KMS-11 (cell line): ENCODE measurements at regions not wholly inside any gene's neighbourhood (a gene's known extent, or its start where the extent isn't known, plus 50 kb on each side); places are given as distances from the start of the nearest gene placed in this dataset.
"Not testable (repeated sequence)": the region's sequence is repeated elsewhere in the genome, so short reads cannot be mapped to it uniquely, and the experiment has no call there.

Experiments used
- H2AFZ ChIP-seq: fragments of 200-600 bp; sonication (generic); 2 replicates; pipeline ENCODE4 v1.6.1; 2016; ENCODE audit warnings: antibody characterized with exemption, mixed run types, low read depth
- H3K27ac ChIP-seq: fragments of 200-600 bp; sonication (generic); 2 replicates; pipeline ENCODE4 v1.6.1; 2016; ENCODE audit warnings: mild to moderate bottlenecking, mixed run types
- H3K27me3 ChIP-seq: fragments of 200-600 bp; sonication (generic); 2 replicates; pipeline ENCODE4 v1.6.1; 2017; ENCODE audit warnings: mild to moderate bottlenecking, low read depth, mixed run types, moderate library complexity; ENCODE audit not compliant: insufficient read depth
- H3K36me3 ChIP-seq: fragments of 200-600 bp; sonication (generic); 2 replicates; pipeline ENCODE4 v1.6.1; 2017; ENCODE audit warnings: mild to moderate bottlenecking, mixed run types; ENCODE audit not compliant: insufficient read depth
- H3K4me1 ChIP-seq: fragments of 200-600 bp; sonication (generic); 2 replicates; pipeline ENCODE4 v1.6.1; 2016; ENCODE audit warnings: mild to moderate bottlenecking, low read depth, mixed run types; ENCODE audit not compliant: poor library complexity, severe bottlenecking
- H3K4me2 ChIP-seq: fragments of 200-600 bp; sonication (generic); 2 replicates; pipeline ENCODE4 v1.7.0; 2016; ENCODE audit warnings: mild to moderate bottlenecking, mixed run types
- H3K4me3 ChIP-seq: fragments of 200-600 bp; sonication (generic); IDR thresholded peaks from 2 replicates; pipeline ENCODE4 v1.6.1; 2017; ENCODE audit warnings: low read depth, low read length, mixed read lengths; ENCODE audit not compliant: insufficient read depth
- H3K79me2 ChIP-seq: fragments of 200-600 bp; sonication (generic); 2 replicates; pipeline ENCODE4 v1.6.1; 2016; ENCODE audit warnings: low read depth, mixed run types; ENCODE audit not compliant: insufficient read depth
- H3K9ac ChIP-seq: fragments of 200-600 bp; sonication (generic); 2 replicates; pipeline ENCODE4 v1.6.1; 2016; ENCODE audit warnings: mild to moderate bottlenecking, mixed run types
- H4K20me1 ChIP-seq: fragments of 200-600 bp; sonication (generic); 2 replicates; pipeline ENCODE4 v1.6.1; 2016; ENCODE audit warnings: mild to moderate bottlenecking, mixed run types; ENCODE audit not compliant: insufficient read depth
- TF ChIP-seq, protein P1 (sequence below): fragments of 200-600 bp; sonication (generic); conservative IDR thresholded peaks from 2 replicates; pipeline ENCODE4 v1.6.1; 2017; ENCODE audit warnings: low read depth, mild to moderate bottlenecking, antibody characterized with exemption, low read length, moderate library complexity, mixed read lengths

DNA sequence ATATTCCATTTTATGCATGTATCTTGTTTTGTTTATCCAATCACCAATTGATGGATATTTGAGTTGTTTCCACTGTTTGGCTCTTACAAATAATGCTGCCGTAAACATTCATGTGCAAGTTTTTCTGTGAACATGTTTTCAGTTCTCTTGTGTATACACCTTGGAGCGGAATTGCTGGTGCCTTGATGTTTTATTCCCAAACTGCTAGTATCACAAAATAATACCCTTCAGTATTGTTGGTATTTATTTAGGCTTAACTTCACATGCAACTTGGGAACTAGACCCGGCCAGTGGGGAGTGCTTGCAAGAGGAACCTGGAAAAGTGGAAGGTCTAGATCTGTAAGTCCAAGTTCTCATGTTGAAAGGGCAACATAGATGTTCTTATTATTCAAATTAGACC lies 115.9 kb downstream of the CRYAA start:
- no peaks in the 10 kb centered on the region for H3K79me2 ChIP-seq
- TF ChIP-seq, protein P1, sequence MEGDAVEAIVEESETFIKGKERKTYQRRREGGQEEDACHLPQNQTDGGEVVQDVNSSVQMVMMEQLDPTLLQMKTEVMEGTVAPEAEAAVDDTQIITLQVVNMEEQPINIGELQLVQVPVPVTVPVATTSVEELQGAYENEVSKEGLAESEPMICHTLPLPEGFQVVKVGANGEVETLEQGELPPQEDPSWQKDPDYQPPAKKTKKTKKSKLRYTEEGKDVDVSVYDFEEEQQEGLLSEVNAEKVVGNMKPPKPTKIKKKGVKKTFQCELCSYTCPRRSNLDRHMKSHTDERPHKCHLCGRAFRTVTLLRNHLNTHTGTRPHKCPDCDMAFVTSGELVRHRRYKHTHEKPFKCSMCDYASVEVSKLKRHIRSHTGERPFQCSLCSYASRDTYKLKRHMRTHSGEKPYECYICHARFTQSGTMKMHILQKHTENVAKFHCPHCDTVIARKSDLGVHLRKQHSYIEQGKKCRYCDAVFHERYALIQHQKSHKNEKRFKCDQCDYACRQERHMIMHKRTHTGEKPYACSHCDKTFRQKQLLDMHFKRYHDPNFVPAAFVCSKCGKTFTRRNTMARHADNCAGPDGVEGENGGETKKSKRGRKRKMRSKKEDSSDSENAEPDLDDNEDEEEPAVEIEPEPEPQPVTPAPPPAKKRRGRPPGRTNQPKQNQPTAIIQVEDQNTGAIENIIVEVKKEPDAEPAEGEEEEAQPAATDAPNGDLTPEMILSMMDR, result no peak
- no peak overlapping the region for H3K27ac ChIP-seq
- H3K4me1 ChIP-seq, result no peaks in the 10 kb centered on the region
- H2AFZ ChIP-seq, result no peak overlapping the region
- H3K4me2 ChIP-seq, result no peak overlapping the region
- no peaks in the 10 kb centered on the region for H3K36me3 ChIP-seq
- H3K27me3 ChIP-seq, result no peaks in the 10 kb centered on the region
- H3K4me3 ChIP-seq, result no peak overlapping the region
- no peaks in the 10 kb centered on the region for H4K20me1 ChIP-seq
- H3K9ac ChIP-seq, result no peak overlapping the region

DNA sequence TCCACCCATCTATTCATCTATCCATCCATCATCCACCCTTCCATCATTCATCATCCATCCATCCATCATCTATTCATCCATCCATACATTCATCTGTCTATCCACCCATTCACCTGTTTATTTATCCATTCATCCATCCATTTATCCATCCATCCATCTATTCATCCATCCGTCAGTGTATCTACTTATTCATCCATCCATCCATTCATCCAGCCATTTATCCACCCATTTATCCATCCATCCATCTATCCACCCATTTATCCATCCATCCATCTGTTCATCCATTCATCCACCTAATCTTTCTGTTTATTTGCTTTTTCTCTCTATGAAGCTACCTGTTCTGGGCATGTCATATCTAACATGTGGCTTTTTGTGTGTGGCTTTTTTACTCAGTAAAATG lies 115.4 kb downstream of the CRYAA start:
- Histone ChIP-seq H3K4me1 (no peaks in the 10 kb centered on the region), H3K27me3 (no peaks in the 10 kb centered on the region), H3K9ac (no peak overlapping the region), H4K20me1 (no peaks in the 10 kb centered on the region), H3K79me2 (no peaks in the 10 kb centered on the region), H3K36me3 (no peaks in the 10 kb centered on the region), H3K4me2 (no peak overlapping the region), H3K4me3 (no peak overlapping the region), H2AFZ (no peak overlapping the region), H3K27ac (no peak overlapping the region)
- TF ChIP-seq, protein P1, result no peak

DNA sequence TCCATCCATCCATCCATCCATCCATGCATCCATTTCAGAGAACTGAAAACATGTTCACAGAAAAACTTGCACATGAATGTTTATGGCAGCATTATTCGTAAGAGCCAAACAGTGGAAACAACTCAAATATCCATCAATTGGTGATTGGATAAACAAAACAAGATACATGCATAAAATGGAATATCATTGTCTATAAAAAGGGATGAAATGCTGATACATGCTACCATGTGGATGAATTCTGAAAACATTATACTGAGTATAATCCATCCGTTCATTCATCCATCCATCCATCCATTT lies 115.1 kb downstream of the CRYAA start:
- not testable (repeated sequence) for H3K4me2 ChIP-seq, H3K9ac ChIP-seq, H3K27me3 ChIP-seq, H3K79me2 ChIP-seq, H3K36me3 ChIP-seq, H4K20me1 ChIP-seq, H3K4me1 ChIP-seq, H2AFZ ChIP-seq, H3K27ac ChIP-seq, H3K4me3 ChIP-seq

DNA sequence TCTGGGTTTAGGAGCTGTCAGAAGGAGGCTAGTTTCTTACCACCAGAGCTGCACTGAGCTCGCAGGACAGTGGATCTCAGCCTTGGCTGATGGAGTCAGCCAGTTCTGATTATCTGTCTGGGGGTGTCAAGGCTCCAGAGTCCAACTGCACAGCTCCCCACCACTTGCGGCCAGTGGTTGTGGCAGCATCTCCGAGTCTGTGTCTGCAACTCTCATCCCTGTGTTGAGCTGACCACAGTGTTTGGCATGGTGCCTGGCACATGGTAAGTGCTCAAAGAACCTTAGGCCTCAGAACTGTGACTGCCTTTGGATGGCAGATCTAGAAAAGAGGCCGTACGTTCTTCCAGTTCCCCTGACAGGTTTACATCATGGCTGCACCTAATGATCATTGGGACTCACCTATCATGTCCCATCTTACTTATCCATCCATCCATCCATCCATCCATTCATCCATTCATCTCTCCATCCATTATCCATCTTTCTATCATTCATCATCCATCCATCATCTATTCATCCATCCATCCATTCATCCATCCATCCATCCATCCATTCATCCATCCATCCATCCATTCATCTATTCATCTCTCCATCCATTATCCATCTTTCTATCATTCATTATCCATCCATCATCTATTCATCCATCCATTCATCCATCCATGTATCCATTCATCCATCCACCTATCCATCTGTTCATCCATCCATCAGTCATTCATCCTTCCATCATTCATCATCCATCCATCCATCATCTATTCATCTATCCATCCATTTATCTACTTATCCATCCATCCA lies 114.5 kb downstream of the CRYAA start:
- no peaks in the 10 kb centered on the region for H3K36me3 ChIP-seq
- H3K4me1 ChIP-seq, result no peaks in the 10 kb centered on the region
- H3K4me3 ChIP-seq, result no peak overlapping the region
- H4K20me1 ChIP-seq, result no peaks in the 10 kb centered on the region
- H3K27ac ChIP-seq, result no peak overlapping the region
- no peak overlapping the region for H2AFZ ChIP-seq
- H3K9ac ChIP-seq, result no peak overlapping the region
- no peaks in the 10 kb centered on the region for H3K27me3 ChIP-seq
- TF ChIP-seq, protein P1, result no peak
- H3K4me2 ChIP-seq, result no peak overlapping the region
- H3K79me2 ChIP-seq, result no peaks in the 10 kb centered on the region

DNA sequence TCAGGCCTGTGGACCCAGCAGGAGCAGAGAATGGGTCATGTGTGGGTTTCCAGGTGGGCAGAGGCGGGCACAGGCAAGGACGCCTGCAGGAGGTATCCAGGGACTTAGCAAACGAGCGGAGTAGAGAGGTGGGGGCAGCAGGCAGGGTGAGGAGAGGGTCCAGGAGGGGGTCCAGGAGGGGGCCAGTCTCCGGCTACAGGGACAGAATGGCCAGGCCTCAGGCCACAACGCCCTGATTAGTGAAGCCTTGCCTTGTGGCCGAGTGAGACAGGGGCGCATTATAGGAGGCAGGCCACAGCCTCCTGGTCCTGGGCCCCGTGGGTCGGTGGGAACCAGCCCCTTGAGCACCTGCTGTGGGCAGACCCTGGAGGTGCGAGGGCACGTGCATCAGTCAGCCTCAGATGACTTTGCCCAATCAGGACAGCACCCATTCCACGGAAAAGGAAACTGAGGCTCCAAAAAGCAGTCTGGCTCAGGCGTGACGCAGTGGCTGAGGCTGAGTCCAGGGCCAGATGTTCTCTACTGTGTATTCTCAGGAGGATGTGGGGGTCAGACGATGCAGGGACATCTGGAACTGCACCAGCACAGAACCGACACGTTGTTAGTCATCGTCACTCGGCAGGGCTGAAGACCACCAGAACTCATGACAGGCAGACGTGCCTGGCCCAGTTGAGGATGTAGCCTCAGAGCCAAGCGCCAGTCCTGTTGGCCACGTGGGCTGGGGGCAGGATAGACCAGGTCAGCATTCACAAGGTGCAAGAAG lies 113.7 kb downstream of the CRYAA start:
- Histone ChIP-seq H3K9ac (no peak overlapping the region), H3K4me2 (no peak overlapping the region), H3K4me1 (no peaks in the 10 kb centered on the region), H3K36me3 (no peaks in the 10 kb centered on the region), H4K20me1 (no peaks in the 10 kb centered on the region), H3K27ac (no peak overlapping the region), H3K4me3 (no peak overlapping the region), H2AFZ (no peak overlapping the region), H3K27me3 (no peaks in the 10 kb centered on the region), H3K79me2 (no peaks in the 10 kb centered on the region)
- TF ChIP-seq, protein P1, result no peak
